ENCODE measurements at regions not wholly inside any gene's neighbourhood (a gene's known extent, or its start where the extent isn't known, plus 50 kb on each side); places are given as distances from the start of the nearest gene placed in this dataset.

DNA sequence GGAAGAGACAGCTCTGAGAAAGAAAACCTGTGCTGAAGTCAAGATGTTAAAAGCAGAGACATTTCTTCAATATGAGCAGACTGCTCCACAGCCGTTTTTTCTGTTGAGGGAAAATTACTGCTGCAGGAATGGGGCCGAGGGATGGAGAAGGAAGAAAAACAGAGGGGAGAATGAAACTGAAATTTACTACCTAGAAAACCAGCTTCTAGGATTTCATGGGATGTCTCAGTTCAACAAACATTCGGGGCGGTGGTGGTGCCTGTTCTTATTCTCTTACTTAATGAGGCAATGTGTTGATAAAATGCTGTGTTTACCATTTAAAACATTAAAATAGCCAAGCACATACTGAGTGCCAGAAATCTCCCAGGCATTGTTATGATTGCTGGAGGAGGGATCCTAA, 557.1 kb upstream of the MEX3C start:
- Histone ChIP-seq H3K36me3 (replicated peaks) (no peaks in the 10 kb centered on the region), H3K4me3 (ENCODE audit: low read depth, low read length) (no peak overlapping the region), H3K27ac (no peak overlapping the region), H3K27me3 (replicated peaks) (no peaks in the 10 kb centered on the region)
- no peak for DNase-seq
- in situ Hi-C loops (cut with HindIII; ENCODE audit: low pct_ligation_motif_present, low sequenced_read_pairs), result no loop called here
- no peak for TF ChIP-seq CTCF (IDR thresholded peaks at IDR 0.05; ENCODE audit: low read depth, low read length, missing control alignments)

DNA sequence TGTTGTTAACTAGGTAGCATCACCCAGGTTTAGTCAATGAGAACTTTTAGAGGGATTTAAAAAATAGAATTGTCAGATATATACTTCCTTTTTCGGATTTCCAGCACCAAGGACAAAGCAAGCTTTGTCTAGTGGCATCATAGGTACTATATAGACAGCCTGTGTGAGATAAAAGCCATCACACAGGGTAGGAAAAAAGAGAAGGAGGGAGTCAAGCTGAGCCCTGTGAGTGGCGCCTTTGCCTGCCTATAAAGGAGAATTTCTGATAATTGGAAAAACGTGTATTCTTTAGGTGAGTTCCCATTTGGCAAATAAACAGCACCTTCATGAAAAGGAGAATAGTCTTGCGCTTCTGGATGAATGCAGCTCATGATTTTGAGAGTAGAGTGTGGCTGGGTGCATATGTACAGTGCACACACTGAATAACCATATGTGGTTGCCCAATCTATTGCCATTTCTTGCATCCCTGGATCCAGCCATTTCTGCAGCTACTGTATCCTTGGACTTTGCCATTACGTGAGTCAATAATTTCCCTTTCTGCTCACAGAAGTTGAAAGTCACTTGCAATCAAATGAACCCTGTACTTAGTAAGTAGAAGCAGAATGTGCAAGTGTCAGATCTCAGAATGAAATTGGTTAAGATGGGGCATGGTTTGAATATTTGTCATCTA, 559.9 kb upstream of the MEX3C start:
- H3K36me3 ChIP-seq (replicated peaks), result no peaks in the 10 kb centered on the region
- no peak overlapping the region for H3K27ac ChIP-seq
- H3K4me3 ChIP-seq (ENCODE audit: low read depth, low read length), result no peak overlapping the region
- no peak for TF ChIP-seq CTCF (IDR thresholded peaks at IDR 0.05; ENCODE audit: low read depth, low read length, missing control alignments)
- in situ Hi-C loops (cut with HindIII; ENCODE audit: low pct_ligation_motif_present, low sequenced_read_pairs), result no loop called here
- no peaks in the 10 kb centered on the region for H3K27me3 ChIP-seq (replicated peaks)
- no peak for DNase-seq

- no peak overlapping the region for H3K4me3 ChIP-seq (ENCODE audit: low read depth, low read length)
- no peak for DNase-seq
- no peak for TF ChIP-seq CTCF (IDR thresholded peaks at IDR 0.05; ENCODE audit: low read depth, low read length, missing control alignments)
- in situ Hi-C loops (cut with HindIII; ENCODE audit: low pct_ligation_motif_present, low sequenced_read_pairs), result no loop called here
- H3K27ac ChIP-seq, result no peak overlapping the region
- no peaks in the 10 kb centered on the region for H3K36me3 ChIP-seq (replicated peaks)
- no peaks in the 10 kb centered on the region for H3K27me3 ChIP-seq (replicated peaks)
Observed at GRCh38 chr18:51762373-51762772, 564.9 kb upstream of the MEX3C start.

- Histone ChIP-seq H3K27ac (no peak overlapping the region), H3K27me3 (replicated peaks) (no peaks in the 10 kb centered on the region), H3K36me3 (replicated peaks) (no peaks in the 10 kb centered on the region), H3K4me3 (ENCODE audit: low read depth, low read length) (no peak overlapping the region)
- no peak for TF ChIP-seq CTCF (IDR thresholded peaks at IDR 0.05; ENCODE audit: low read depth, low read length, missing control alignments)
- DNase-seq, result no peak
- in situ Hi-C loops (cut with HindIII; ENCODE audit: low pct_ligation_motif_present, low sequenced_read_pairs), result no loop called here
Observed at GRCh38 chr18:51765606-51766360, 568.3 kb upstream of the MEX3C start.

GRCh38 chr18:51767293-51767692, 569.8 kb upstream of the MEX3C start:
- Histone ChIP-seq H3K27me3 (replicated peaks) (no peaks in the 10 kb centered on the region), H3K27ac (no peak overlapping the region), H3K36me3 (replicated peaks) (no peaks in the 10 kb centered on the region), H3K4me3 (ENCODE audit: low read depth, low read length) (no peak overlapping the region)
- TF ChIP-seq CTCF (IDR thresholded peaks at IDR 0.05; ENCODE audit: low read depth, low read length, missing control alignments), result no peak
- in situ Hi-C loops (cut with HindIII; ENCODE audit: low pct_ligation_motif_present, low sequenced_read_pairs), result no loop called here
- no peak for DNase-seq

Data from brain microvascular endothelial cell (primary cell).